B cell (primary cell): ENCODE measurements at regions not wholly inside any gene's neighbourhood (a gene's known extent, or its start where the extent isn't known, plus 50 kb on each side); places are given as distances from the start of the nearest gene placed in this dataset.

Source experiments
- ATAC-seq: fragments of 200-7000 bp; cut with Tn5 transposase; one replicate; pipeline ENCODE4 v1.10.0; 2021; ENCODE audit warnings: low read depth, mild to moderate bottlenecking, moderate number of reproducible peaks, moderate library complexity
- CTCF ChIA-PET: fragments of 350-600 bp; sonication (Branson Sonifier 250); formaldehyde crosslinking; loops from one replicate; lab custom pipeline; 2021; ENCODE audit warnings: antibody characterized with exemption, inconsistent platforms; lab: Charles Lee
- POLR2A ChIA-PET: fragments of 350-600 bp; sonication (Branson Sonifier 250); formaldehyde crosslinking; loops from one replicate; lab custom pipeline; 2021; ENCODE audit warnings: antibody characterized with exemption; lab: Charles Lee
- DNase-seq: peaks from one replicate; pipeline ENCODE4 v3.0.0; 2013
- H2AFZ ChIP-seq: 2 replicates; pipeline ENCODE4 v1.6.1; 2012; ENCODE audit warnings: mild to moderate bottlenecking, low read depth, low read length; ENCODE audit not compliant: insufficient read depth, poor library complexity, severe bottlenecking
- H3K27ac ChIP-seq, 2 donors: 1 replicate in 1 of 2; 2 replicates in 1 of 2; pipeline ENCODE4 v1.5.1; 2012 to 2013; ENCODE audit warnings: low read length in 2 of 2, mild to moderate bottlenecking in 2 of 2, moderate library complexity in 1 of 2
- H3K27me3 ChIP-seq, 4 experiments: fragments of 200-600 bp in 1 of 4; sonication (generic) in 1 of 4; replicated peaks in 1 of 4; 1 replicate in 2 of 4; 2 replicates in 2 of 4; pipeline versions ENCODE4 v1.6.1 to v1.7.0; 2013 to 2016; ENCODE audit warnings: low read length in 3 of 4, mild to moderate bottlenecking in 2 of 4, mixed read lengths in 1 of 4, moderate library complexity in 1 of 4; ENCODE audit not compliant: insufficient read depth in 4 of 4, control insufficient read depth in 3 of 4; ENCODE audit errors: control extremely low read depth in 1 of 4
- H3K36me3 ChIP-seq, 2 experiments: replicated peaks in 1 of 2; 1 replicate in 1 of 2; 2 replicates in 1 of 2; pipeline versions ENCODE4 v1.6.1 to v1.7.1; 2013; ENCODE audit warnings: low read length in 1 of 2; ENCODE audit not compliant: insufficient read depth in 2 of 2, control insufficient read depth in 1 of 2; ENCODE audit errors: control extremely low read depth in 1 of 2, extremely low read depth in 1 of 2
- H3K4me1 ChIP-seq, 2 donors: fragments of 200-600 bp in 1 of 2; sonication (generic) in 1 of 2; 1 replicate in 1 of 2; 2 replicates in 1 of 2; pipeline versions ENCODE4 v1.5.1 to v1.6.1; 2013 to 2017; ENCODE audit warnings: low read length in 2 of 2; ENCODE audit not compliant: control insufficient read depth in 2 of 2, insufficient read depth in 2 of 2
- H3K4me2 ChIP-seq: replicated peaks from 2 replicates; pipeline ENCODE3; 2012; ENCODE audit warnings: mild to moderate bottlenecking, low read depth, low read length; ENCODE audit not compliant: poor library complexity, severe bottlenecking
- H3K4me3 ChIP-seq, 5 experiments: fragments of 200-600 bp in 1 of 5; sonication (generic) in 1 of 5; 1 replicate in 3 of 5; 2 replicates in 2 of 5; pipeline versions ENCODE4 v1.5.1 to v1.7.0; 2011 to 2016; ENCODE audit warnings: low read length in 4 of 5, mild to moderate bottlenecking in 4 of 5, low read depth in 2 of 5, control low read depth in 1 of 5, moderate library complexity in 1 of 5; ENCODE audit not compliant: insufficient read depth in 1 of 5; ENCODE audit errors: control extremely low read depth in 1 of 5, extremely low read depth in 1 of 5
- H3K79me2 ChIP-seq: fragments of 200-600 bp; sonication (generic); one replicate; pipeline ENCODE4 v1.6.0; 2016; ENCODE audit warnings: low read length; ENCODE audit not compliant: control insufficient read depth, insufficient read depth
- H3K9ac ChIP-seq: fragments of 200-600 bp; sonication (generic); 2 replicates; pipeline ENCODE4 v1.6.1; 2017; ENCODE audit warnings: mild to moderate bottlenecking, low read length, moderate library complexity
- H3K9me3 ChIP-seq, 3 donors: one replicate each; pipeline versions ENCODE4 v1.6.1 to v1.7.1; 2013; ENCODE audit warnings: low read length in 2 of 3; ENCODE audit not compliant: control insufficient read depth in 2 of 3, insufficient read depth in 1 of 3; ENCODE audit errors: control extremely low read depth in 1 of 3
- H4K20me1 ChIP-seq: 2 replicates; pipeline ENCODE4 v1.6.0; 2012; ENCODE audit warnings: mild to moderate bottlenecking, low read length; ENCODE audit not compliant: insufficient read depth, control insufficient read depth, poor library complexity, severe bottlenecking
- H3K27ac Mint-ChIP-seq: one replicate; pipeline ENCODE4 v1.8.0; 2021; ENCODE audit warnings: mixed read lengths
- H3K27me3 Mint-ChIP-seq: one replicate; pipeline ENCODE4 v1.8.0; 2021; ENCODE audit warnings: mixed read lengths
- H3K4me1 Mint-ChIP-seq: one replicate; pipeline ENCODE4 v1.8.0; 2021; ENCODE audit warnings: mixed read lengths
- H3K4me3 Mint-ChIP-seq: one replicate; pipeline ENCODE4 v1.8.0; 2021; ENCODE audit warnings: mixed read lengths
- H3K9me3 Mint-ChIP-seq: one replicate; pipeline ENCODE4 v1.8.0; 2022; ENCODE audit warnings: mixed read lengths; ENCODE audit not compliant: insufficient read depth
- EZH2 ChIP-seq: IDR thresholded peaks from 2 replicates; pipeline ENCODE4 v1.6.1; 2012; ENCODE audit warnings: borderline replicate concordance, low read depth, mild to moderate bottlenecking, moderate library complexity, low read length; ENCODE audit not compliant: insufficient read depth, poor library complexity, severe bottlenecking
- WGBS: methylation state at CpG from one replicate; pipeline ENCODE4 v1.1.5; 2013; ENCODE audit warnings: missing lambda C conversion rate; ENCODE audit not compliant: insufficient coverage; 5-methylcytosine and 5-hydroxymethylcytosine counted together
- intact Hi-C: fragments of 100-400 bp; cut with micrococcal nuclease; formaldehyde crosslinking; loops from one replicate; pipeline ENCODE4 v1.10.0; 2022
- TF ChIP-seq, protein P1 (sequence below): fragments of 200-600 bp; IDR thresholded peaks from one replicate; pipeline ENCODE4 v1.8.0; 2022; ENCODE audit warnings: antibody characterized with exemption, mild to moderate bottlenecking

DNA sequence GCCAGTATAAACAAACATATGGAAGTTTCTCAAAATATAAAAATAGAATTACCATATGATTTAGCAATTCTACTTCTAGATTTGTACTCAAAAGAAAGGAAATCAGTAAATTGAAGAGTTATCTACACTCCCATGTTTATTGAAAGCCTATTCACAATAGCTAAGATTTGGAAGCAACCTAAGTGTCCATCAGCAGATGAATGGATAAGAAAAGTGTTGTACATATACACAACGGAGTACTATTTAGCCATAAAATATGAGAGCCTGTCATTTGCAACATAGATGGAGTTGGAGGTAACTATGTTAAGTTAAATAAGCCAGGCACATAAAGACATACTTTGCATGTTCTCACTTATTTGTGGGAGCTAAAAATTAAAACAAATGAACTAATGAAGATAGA, 257.8 kb downstream of the TEX13C start:
- no peaks in the 10 kb centered on the region for H3K79me2 ChIP-seq
- no peaks in the 10 kb centered on the region for H3K4me1 Mint-ChIP-seq
- intact Hi-C loops: no loop called here
- no peak overlapping the region for H2AFZ ChIP-seq
- H3K9me3 ChIP-seq: peaks cover 0 to 7% (median 0%) of the 10 kb centered on the region in 3 donors
- H3K4me2 ChIP-seq: no peak overlapping the region
- H3K27ac Mint-ChIP-seq: no peak overlapping the region
- no peak overlapping the region for H3K4me3 ChIP-seq
- no CpG with 5 or more reads among the region's 1 CpG for WGBS
- ChIA-PET CTCF (no interaction called here), POLR2A (no interaction called here)
- TF ChIP-seq EZH2: no peak
- TF ChIP-seq, protein P1, sequence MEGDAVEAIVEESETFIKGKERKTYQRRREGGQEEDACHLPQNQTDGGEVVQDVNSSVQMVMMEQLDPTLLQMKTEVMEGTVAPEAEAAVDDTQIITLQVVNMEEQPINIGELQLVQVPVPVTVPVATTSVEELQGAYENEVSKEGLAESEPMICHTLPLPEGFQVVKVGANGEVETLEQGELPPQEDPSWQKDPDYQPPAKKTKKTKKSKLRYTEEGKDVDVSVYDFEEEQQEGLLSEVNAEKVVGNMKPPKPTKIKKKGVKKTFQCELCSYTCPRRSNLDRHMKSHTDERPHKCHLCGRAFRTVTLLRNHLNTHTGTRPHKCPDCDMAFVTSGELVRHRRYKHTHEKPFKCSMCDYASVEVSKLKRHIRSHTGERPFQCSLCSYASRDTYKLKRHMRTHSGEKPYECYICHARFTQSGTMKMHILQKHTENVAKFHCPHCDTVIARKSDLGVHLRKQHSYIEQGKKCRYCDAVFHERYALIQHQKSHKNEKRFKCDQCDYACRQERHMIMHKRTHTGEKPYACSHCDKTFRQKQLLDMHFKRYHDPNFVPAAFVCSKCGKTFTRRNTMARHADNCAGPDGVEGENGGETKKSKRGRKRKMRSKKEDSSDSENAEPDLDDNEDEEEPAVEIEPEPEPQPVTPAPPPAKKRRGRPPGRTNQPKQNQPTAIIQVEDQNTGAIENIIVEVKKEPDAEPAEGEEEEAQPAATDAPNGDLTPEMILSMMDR: no peak
- no peaks in the 10 kb centered on the region for H3K27me3 ChIP-seq
- DNase-seq (no peak), ATAC-seq (no peak)
- H3K27ac ChIP-seq: no peak overlapping the region
- H3K27me3 Mint-ChIP-seq: no peaks in the 10 kb centered on the region
- H3K9ac ChIP-seq: no peak overlapping the region
- H3K4me3 Mint-ChIP-seq: no peak overlapping the region
- no peaks in the 10 kb centered on the region for H3K9me3 Mint-ChIP-seq
- no peaks in the 10 kb centered on the region for H3K4me1 ChIP-seq
- no peaks in the 10 kb centered on the region for H3K36me3 ChIP-seq
- no peaks in the 10 kb centered on the region for H4K20me1 ChIP-seq

DNA sequence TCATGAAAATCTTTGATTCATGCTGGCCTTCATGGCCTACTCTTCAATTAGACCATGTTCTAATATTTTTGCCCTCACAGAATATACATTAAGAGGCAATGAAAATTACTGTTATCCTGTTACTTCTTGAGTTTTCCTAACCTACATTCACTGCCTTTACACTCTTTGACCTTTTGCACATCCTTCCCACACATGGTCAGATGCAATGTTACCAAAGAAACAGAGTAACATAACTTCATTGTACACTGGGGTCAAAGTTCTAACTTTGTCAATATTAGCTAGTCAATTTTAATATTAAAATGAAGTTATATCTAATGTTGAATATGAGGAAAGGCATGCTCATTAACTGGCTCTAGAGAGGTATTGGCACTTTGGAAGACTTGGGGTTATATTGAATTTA, 284.8 kb downstream of the TEX13C start:
- H3K27me3 ChIP-seq: no peaks in the 10 kb centered on the region
- no peaks in the 10 kb centered on the region for H4K20me1 ChIP-seq
- CTCF ChIA-PET: no interaction called here
- no peaks in the 10 kb centered on the region for H3K9me3 ChIP-seq
- no peak overlapping the region for H2AFZ ChIP-seq
- no peak for DNase-seq
- no peak overlapping the region for H3K27ac ChIP-seq
- no peak for ATAC-seq
- H3K4me1 ChIP-seq: no peaks in the 10 kb centered on the region
- H3K4me2 ChIP-seq: no peak overlapping the region
- H3K36me3 ChIP-seq: no peaks in the 10 kb centered on the region
- POLR2A ChIA-PET: no interaction called here
- no peaks in the 10 kb centered on the region for H3K27me3 Mint-ChIP-seq
- intact Hi-C loops: no loop called here
- no peaks in the 10 kb centered on the region for H3K79me2 ChIP-seq
- H3K9me3 Mint-ChIP-seq: peaks cover 2% of the 10 kb centered on the region
- H3K27ac Mint-ChIP-seq: no peak overlapping the region
- H3K4me3 ChIP-seq: no peak overlapping the region
- no peak overlapping the region for H3K4me3 Mint-ChIP-seq
- no peak for TF ChIP-seq EZH2
- TF ChIP-seq, protein P1: no peak
- no peaks in the 10 kb centered on the region for H3K4me1 Mint-ChIP-seq
- no peak overlapping the region for H3K9ac ChIP-seq
